ENCODE measurements at regions not wholly inside any gene's neighbourhood (a gene's known extent, or its start where the extent isn't known, plus 50 kb on each side); places are given as distances from the start of the nearest gene placed in this dataset.

DNA sequence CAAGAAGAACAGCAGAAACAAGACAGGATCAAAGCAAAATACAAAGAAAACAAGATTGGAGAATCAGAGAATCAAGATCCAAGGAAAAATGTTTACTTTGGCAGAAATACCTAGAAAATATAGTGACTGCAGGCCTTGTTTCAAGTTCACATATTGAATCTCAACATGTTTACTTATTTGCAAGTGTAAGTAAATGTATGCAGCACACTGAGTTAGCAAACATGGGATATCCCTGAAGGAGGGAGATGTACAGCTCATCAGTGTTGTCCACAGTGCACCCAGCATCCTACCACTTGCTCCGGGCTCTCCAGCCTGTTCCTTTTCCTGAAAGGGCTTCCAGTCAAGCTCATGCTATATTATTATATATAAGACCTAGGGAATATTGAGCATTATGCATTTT, 319.5 kb downstream of the PRL start:
- DNase-seq (ENCODE audit: low spot score): no peak
- POLR2A ChIA-PET (ENCODE audit: low non-redundant PET): no interaction called here
- TF ChIP-seq, protein P1, sequence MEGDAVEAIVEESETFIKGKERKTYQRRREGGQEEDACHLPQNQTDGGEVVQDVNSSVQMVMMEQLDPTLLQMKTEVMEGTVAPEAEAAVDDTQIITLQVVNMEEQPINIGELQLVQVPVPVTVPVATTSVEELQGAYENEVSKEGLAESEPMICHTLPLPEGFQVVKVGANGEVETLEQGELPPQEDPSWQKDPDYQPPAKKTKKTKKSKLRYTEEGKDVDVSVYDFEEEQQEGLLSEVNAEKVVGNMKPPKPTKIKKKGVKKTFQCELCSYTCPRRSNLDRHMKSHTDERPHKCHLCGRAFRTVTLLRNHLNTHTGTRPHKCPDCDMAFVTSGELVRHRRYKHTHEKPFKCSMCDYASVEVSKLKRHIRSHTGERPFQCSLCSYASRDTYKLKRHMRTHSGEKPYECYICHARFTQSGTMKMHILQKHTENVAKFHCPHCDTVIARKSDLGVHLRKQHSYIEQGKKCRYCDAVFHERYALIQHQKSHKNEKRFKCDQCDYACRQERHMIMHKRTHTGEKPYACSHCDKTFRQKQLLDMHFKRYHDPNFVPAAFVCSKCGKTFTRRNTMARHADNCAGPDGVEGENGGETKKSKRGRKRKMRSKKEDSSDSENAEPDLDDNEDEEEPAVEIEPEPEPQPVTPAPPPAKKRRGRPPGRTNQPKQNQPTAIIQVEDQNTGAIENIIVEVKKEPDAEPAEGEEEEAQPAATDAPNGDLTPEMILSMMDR (conservative IDR thresholded peaks at IDR 0.05; ENCODE audit: low read depth): no peak
- CTCF ChIA-PET: interaction anchor here (0.5 kb wide), 1 partner anchor 409 kb away, joined by 5 read pairs; no protein-coding TSS in a partner anchor
- no peak overlapping the region for H3K27ac ChIP-seq

DNA sequence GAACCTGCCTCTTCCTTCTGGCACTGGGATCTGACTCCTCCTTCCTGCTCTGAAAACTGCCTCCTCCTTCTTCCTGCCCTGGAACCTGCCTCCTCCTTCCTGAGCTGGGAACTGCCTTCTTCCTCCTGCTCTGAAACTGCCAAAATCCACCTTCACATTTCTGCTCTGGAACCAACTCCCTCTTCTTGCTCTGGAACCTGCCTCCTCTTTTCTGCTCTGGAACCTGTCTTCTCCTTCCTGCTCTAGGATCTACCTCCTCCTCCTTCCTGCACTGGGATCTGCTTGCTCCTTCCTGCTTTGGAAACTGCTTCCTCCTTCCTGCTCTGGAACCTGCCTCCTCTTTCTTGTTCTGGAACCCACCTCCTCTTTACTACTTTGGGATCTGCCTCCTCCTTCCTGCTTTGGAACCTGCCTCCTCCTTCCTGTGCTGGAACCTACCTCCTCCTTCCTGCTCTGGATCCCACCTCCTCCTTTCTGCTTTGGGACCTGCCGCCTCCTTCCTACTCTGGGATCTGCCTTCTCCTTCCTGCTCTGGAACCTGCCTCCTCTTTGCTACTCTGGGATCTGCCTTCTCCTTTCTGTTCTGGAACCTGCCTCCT, 315.5 kb downstream of the PRL start:
- no peak overlapping the region for H3K27ac ChIP-seq
- ChIA-PET POLR2A (ENCODE audit: low non-redundant PET) (no interaction called here), CTCF (no interaction called here)
- TF ChIP-seq, protein P1 (conservative IDR thresholded peaks at IDR 0.05; ENCODE audit: low read depth): no peak
- DNase-seq (ENCODE audit: low spot score): no peak

DNA sequence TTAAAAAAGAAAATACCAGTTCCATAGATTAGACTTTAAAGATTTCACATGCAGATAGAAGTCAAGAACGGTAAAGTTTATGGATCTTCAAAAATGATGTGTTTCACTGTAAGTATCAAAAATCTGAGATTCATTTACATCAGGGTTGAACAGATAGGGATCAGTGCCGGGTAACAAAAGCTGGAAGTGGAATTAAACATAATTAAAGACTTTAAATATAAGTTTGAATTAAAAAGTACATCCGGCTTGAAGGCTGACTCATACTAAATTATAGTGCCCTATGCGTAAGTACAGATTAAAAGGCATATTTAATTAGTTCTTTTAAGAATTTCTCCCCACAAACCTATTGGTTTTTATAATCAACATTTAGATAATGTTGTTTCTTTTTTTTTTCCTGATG, 312.7 kb downstream of the PRL start:
- ChIA-PET POLR2A (ENCODE audit: low non-redundant PET) (no interaction called here), CTCF (no interaction called here)
- H3K27ac ChIP-seq: no peak overlapping the region
- no peak for DNase-seq (ENCODE audit: low spot score)
- TF ChIP-seq, protein P1 (conservative IDR thresholded peaks at IDR 0.05; ENCODE audit: low read depth): no peak

DNA sequence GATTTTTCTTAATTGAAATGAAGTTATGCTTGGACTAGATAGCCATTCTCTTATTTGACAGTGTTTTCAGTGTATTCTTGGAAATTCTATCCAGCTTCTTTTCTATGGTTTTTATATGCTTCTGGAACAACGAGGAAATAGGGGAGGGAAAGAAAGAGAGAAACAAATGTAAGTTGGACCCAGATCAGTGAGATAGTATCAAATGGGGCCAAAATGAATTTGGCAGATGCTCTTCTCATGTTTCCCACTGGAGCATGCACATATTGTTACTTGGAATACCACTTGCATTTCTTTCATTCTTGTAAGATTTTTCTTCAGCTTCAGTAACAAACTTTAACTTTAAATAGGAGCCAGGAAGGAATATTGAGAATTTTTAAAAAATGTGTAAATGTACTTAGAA, 312.3 kb downstream of the PRL start:
- no peak for DNase-seq (ENCODE audit: low spot score)

DNA sequence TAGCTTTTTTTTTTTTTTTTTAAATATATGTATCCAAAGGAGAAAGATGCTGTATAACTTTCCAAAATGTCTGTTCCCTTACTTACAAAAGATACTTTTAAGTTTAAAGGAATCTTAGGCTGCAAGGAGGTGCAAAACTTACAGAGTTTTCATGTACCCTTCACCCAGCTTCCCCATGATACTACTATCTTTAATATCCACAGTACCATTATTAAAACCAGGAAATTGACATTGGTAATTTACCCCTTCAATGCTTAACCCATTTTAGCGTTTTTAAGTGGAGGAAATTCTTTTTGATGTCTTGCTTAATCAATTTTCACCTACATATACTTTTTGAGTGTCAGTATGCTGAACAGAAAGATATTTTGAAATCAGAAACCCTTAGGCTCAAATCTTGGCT, 310.9 kb downstream of the PRL start:
- ChIA-PET POLR2A (ENCODE audit: low non-redundant PET) (no interaction called here), CTCF (interaction anchor here (0.8 kb wide), 1 partner anchor 24 kb away, joined by 4 read pairs; no protein-coding TSS in a partner anchor)
- TF ChIP-seq, protein P1 (conservative IDR thresholded peaks at IDR 0.05; ENCODE audit: low read depth): no peak
- DNase-seq (ENCODE audit: low spot score): no peak
- H3K27ac ChIP-seq: no peak overlapping the region

More for the DNA sequence above, 312.3 kb downstream of the PRL start:
- TF ChIP-seq, protein P1 (conservative IDR thresholded peaks at IDR 0.05; ENCODE audit: low read depth): no peak
- POLR2A ChIA-PET (ENCODE audit: low non-redundant PET): no interaction called here
- no peak overlapping the region for H3K27ac ChIP-seq
- CTCF ChIA-PET: interaction anchor here (0.6 kb wide), 1 partner anchor 239 kb away, joined by 5 read pairs; no protein-coding TSS in a partner anchor

DNA sequence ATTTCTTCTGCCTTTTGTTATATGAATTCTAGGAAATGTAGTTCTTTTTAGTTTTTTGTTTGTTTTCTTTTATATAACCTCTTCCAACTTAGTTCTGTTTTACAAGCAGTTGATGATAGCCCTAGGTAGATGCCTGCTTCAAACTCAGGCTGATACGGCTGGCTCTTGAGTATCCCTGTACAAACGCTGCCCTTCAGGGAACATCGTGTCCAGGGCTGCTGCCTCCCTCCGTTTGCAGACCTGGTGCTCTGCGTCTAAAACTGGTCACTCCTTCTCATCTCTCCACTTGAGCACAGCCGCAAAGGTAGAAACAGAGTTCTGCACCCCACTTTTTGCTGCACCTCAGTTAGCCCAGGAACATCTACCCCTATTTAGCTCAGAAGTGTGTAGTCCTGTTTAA, 310.1 kb downstream of the PRL start:
- POLR2A ChIA-PET (ENCODE audit: low non-redundant PET): no interaction called here
- CTCF ChIA-PET: no interaction called here
- DNase-seq (ENCODE audit: low spot score): no peak
- TF ChIP-seq, protein P1 (conservative IDR thresholded peaks at IDR 0.05; ENCODE audit: low read depth): no peak
- H3K27ac ChIP-seq: no peak overlapping the region

All from RWPE1 (cell line).